GM18868 (cell line): ENCODE measurements at regions not wholly inside any gene's neighbourhood (a gene's known extent, or its start where the extent isn't known, plus 50 kb on each side); places are given as distances from the start of the nearest gene placed in this dataset.

ENCODE experiments used
- ATAC-seq: cut with Tn5 transposase; IDR thresholded peaks from one replicate; pipeline ENCODE4 v1.9.1; 2021; ENCODE audit warnings: mild to moderate bottlenecking, moderate library complexity; ENCODE audit not compliant: unreplicated experiment

DNA sequence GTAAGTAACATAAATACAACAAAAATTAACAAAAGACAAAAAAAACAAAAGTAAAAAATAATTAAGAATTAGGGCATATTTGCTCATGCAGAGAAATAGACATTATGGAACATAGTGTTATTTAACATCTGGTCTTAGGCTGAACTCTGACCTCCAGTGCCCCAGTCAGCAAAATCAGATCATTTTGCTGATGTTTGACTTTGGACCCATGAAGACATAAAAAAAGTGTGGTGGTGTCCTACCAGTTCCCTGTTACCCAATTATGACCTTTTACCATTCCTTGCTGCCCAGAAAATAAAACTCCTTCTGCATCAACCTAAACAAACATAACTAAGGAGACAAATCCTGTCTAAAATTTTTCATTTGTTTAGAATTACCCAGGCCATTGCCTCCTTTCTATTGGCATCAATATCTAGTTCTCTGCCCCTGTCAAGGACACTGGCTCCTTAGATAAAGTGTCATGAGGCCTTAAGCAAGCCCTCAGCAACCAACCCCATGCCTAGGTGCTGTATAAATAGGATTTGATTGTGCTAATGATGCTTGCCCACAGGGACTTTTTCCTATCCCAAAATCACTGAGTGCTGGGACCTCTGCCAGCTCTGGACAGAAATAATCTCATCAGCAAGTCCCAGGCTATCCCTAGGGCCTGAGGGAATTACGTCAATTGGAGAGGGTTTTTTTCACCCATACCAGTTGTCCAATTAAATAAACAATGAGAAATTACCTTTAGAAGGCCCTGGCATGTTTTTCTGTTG is 334.5 kb upstream of the UMPS start:
- ATAC-seq = no peak

DNA sequence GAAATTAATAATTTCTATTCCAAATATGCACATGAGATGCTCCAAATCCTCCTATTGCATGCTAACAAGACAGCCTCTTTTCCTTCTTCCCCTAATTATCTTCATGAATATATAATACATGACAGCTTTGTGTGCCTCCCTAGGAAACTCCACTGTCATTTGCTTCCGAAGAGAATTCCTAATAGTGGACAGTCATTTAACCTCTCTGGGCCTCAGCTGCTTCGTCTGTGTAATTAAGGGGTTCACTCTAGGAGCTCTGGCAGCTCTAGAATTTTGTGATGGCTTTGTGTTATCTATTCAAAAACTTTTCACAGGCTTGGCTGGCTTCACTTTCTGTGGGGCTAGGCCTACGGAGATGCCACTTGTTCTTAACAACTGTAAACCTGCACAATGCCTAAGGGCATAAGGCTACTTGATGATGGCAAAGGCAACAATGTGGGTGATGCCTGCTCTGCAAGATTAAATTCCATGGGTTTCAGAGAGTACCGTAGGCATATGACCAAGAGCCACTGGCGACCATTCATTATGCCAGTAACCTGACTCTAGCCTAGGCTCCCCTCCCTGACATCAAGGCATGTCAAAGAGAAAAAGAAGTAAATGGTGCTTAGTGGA is 333.8 kb upstream of the UMPS start:
- ATAC-seq = no peak

DNA sequence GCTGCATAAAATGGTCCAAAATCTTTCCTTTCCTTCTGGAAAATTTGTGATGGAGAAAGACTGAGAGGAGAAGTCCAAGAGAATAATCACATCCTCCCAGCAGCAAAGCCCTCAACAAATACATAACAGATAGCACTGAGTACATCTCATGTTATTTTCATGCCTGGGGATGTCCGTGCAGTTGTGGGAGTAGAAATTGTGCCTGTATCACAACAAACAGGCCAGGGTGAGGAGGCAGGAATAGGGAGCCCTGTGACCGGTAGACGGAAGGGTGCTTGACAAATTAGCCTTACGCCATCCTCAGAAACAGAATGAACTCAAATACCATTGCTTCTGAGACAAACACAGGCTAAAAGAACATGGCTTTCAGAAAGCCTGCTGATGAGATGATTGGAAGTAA is 333.2 kb upstream of the UMPS start:
- ATAC-seq = no peak

- no peak for ATAC-seq
These were observed 331.7 kb upstream of the UMPS start for GRCh38 chr3:124398594-124398993.

GRCh38 chr3:124401843-124402242 is 328.4 kb upstream of the UMPS start:
- no peak for ATAC-seq

- no peak for ATAC-seq
These were observed 327.5 kb upstream of the UMPS start for GRCh38 chr3:124402791-124403190.

- no peak for ATAC-seq
These were observed 325.6 kb upstream of the UMPS start for GRCh38 chr3:124404621-124405020.

DNA sequence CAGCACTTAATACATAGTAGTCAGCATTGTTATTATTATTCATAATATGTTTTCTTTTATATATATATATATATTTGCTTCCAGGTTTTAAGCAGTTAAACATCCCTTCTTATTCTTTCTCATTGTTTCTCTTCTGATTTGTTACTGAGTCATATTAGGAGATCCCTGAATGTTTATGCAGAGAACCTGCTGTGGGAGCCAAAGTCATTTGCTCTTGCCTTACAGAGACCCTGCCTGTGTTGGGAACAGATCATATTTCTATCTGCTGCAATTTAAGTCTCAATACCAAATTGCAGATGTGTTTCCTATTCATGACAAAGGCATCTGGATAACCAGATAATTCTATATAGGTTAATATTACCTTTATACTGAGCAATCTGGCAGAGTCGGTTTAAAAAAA is 323.0 kb upstream of the UMPS start:
- no peak for ATAC-seq

GRCh38 chr3:124409650-124410275 is 320.5 kb upstream of the UMPS start:
- no peak for ATAC-seq

DNA sequence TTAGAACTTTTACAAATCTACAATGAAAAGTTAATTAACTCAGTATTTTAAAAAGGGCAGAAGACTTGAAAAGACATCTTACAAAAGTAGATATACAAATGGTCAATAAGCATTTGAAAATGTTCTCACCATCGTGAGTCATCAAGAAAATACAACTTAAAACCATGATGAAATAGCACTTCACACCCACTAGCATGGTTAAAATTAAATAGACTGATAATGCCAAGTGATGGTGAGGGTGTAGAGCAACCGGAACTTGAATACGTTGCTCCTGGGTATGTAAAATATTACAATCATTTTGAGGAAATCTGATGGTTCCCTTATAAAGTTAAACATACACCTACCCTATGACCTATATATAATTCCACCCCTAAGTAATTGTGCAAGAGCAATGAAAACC is 319.8 kb upstream of the UMPS start:
- no peak for ATAC-seq

DNA sequence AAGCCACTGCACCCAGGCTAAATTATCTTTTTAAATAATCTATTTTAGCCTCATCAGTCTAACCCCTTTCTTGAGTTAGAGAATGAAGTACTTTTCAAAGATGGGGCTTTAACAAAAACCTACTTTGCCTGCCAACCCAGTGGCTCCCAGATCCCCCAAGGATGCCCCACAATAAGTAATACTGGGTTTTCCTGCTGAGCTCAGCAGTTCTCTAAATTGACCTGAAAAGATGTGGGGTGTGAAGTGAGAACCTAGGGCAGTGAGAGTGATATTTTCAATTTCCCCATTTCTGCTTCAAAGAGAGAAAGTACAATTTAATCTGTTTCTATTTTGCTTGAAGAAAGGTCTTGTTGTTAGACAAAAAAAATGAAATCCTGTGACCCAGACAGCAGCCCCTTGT is 318.5 kb upstream of the UMPS start:
- ATAC-seq = no peak

- no peak for ATAC-seq
These were observed 317.6 kb upstream of the UMPS start for GRCh38 chr3:124412644-124413043.

GRCh38 chr3:124413393-124413792 is 316.9 kb upstream of the UMPS start:
- ATAC-seq = no peak

GRCh38 chr3:124413989-124414598 is 316.2 kb upstream of the UMPS start:
- no peak for ATAC-seq

GRCh38 chr3:124415446-124415960 is 314.7 kb upstream of the UMPS start:
- ATAC-seq = no peak

DNA sequence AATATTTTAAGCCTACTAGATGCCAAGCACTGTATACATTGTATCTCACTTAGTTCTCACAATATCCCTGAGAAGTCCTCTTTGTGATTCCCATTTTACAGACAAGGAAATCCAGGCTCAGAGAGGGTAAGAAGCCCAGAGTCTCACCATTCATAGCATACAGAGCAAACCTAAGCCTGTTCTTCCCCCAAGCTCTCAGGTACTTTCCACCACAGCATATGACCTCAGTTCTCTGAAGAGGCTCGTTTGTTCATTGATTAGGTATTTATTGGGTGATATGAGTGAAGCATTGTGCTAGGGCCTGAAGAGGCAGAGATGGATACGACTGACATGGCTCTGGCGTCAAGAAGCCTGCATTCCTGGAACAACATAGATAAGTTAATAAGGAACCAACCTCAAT is 310.9 kb upstream of the UMPS start:
- ATAC-seq = no peak

- ATAC-seq = no peak
These were observed 309.9 kb upstream of the UMPS start for GRCh38 chr3:124420392-124420791.

DNA sequence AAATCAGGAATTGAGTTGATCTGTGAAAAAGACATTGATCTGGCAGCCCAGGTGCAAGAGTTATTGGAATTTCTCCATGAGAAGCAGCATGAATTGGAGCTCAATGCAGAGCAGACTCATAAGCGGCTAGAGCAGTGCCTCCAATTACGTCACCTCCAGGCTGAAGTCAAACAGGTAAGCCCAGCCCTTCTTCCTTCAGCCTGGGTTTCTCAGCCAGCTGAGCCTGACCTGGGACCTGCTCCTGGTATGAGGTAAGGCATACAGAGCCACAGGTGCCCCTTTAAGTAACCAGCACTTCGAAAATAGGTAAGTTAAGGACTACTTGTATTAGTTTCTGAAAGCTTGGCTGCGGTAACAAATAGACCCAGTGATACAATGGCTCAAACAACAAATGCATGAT is 307.4 kb upstream of the UMPS start:
- ATAC-seq = no peak

DNA sequence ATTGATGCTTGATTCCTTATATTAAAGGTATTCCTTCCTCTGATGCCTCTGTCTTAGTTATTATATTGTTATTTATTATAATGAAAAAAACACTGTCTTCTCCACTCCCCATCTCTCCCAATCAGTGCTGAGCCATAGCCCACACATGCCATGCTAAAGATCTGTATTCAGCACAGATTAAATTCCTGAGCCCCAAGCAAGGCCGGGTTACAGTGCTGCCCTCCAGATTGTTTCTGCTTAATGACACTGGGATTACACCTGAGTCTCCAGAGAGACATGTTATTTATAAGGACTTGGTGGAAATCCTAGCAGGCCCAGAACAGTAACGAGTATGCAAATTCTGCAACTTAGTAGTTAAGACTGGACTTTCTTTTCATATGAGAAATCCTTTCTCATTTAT is 305.9 kb upstream of the UMPS start:
- no peak for ATAC-seq

DNA sequence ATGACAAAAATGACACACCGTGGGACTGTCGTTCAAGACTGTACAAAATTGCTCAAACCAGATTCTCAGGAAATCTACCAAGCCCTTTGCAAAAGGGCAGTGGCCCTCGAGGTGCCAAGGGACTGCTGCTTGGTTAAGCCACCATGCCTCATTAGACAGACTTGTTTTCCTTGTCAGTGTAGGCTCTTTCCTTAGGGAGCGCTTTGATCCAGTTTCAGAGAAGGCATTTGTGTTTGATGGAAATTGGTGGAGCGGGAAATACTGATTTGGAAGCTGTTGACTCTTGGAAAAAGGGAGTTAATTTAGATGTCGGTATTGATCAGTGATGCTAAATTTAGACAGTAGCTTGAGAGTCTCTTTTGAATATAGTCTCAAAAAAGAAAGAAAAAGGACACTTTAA is 304.3 kb upstream of the UMPS start:
- no peak for ATAC-seq

DNA sequence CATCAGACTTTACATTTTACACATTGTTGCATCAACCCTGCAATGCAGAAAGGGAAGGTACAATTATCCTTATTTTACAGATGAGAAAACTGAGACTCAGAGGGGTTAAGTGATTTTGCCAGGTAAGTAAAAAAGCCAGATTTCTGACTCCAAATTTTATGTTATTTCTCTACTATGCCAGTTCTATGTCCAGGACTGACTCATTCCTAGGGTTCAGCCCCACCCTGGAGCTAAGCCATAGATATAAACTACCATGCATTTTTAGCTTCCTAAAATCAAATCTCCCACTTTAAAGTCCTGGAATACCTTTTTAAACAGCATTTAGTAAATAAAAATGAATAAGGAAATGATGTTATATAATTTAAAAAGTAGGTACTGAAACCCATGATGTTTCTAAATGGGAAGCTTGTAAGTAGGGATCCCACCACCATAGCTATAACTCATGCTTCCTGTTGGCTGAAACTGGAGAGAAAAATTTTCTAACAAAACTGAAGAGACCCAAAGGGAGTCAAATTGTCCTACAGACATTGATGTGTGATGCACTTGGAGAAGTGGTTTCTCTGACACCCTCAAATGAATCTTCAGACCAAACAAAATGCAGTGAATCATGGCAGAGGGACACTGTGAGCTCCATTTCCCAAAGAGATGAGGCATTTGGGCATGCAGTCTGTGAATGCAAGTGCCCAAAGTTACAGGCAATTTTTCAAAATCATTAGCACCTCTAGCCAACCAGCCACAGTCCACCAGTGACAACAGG is 301.7 kb upstream of the UMPS start:
- no peak for ATAC-seq
